ENCODE measurements at regions not wholly inside any gene's neighbourhood (a gene's known extent, or its start where the extent isn't known, plus 50 kb on each side); places are given as distances from the start of the nearest gene placed in this dataset.

DNA sequence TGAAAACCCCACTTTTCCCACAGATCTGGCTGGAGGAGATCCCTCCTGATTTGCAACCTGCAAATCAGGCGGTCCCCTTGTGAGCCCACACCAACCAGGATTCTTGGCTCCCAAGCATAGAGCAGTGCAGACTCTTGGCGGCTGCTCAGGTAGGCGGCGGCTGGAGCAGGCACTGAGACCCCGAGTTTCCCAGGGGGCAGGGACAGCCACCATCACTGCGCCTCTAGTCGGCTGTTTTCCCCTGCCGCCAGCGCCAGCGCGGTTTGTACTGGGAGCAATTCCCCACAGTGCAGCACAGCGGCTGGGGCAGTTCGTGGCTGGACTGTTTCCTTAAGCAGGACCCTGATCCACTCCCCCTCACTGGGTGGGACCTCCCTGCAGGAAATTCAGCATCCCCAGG is 323.3 kb downstream of the TRIB2 start:
- H3K27ac ChIP-seq (ENCODE audit: low read depth in 1 of 3, low read length in 2 of 3), result no peak overlapping the region
- no peaks in the 10 kb centered on the region for H3K27me3 ChIP-seq (ENCODE audit: control insufficient read depth in 3 of 3, insufficient read depth in 3 of 3, low read length in 3 of 3)
- 77 to 90% (median 86%) methylated on average over 13 of the region's 13 CpGs for WGBS, 3 donors
- H3K4me3 ChIP-seq (ENCODE audit: low read depth in 1 of 3, low read length in 3 of 3), result no peak overlapping the region
- H3K9me3 ChIP-seq (ENCODE audit: control insufficient read depth in 2 of 2, insufficient read depth in 1 of 2, low read depth in 1 of 2, low read length in 1 of 2), result peaks cover 0 to 10% of the 10 kb centered on the region in 2 donors
- FAIRE-seq (no peak), DNase-seq (no peak)
- no peaks in the 10 kb centered on the region for H3K4me1 ChIP-seq (ENCODE audit: control insufficient read depth in 3 of 3, insufficient read depth in 2 of 3, low read depth in 1 of 3, low read length in 2 of 3)
- H3K36me3 ChIP-seq (ENCODE audit: control insufficient read depth in 3 of 3, insufficient read depth in 2 of 3, low read depth in 1 of 3, low read length in 3 of 3), result no peaks in the 10 kb centered on the region

- Histone ChIP-seq H3K27me3 (ENCODE audit: control insufficient read depth in 3 of 3, insufficient read depth in 3 of 3, low read length in 3 of 3) (no peaks in the 10 kb centered on the region), H3K4me1 (ENCODE audit: control insufficient read depth in 3 of 3, insufficient read depth in 2 of 3, low read depth in 1 of 3, low read length in 2 of 3) (no peaks in the 10 kb centered on the region), H3K36me3 (ENCODE audit: control insufficient read depth in 3 of 3, insufficient read depth in 2 of 3, low read depth in 1 of 3, low read length in 3 of 3) (no peaks in the 10 kb centered on the region), H3K27ac (ENCODE audit: low read depth in 1 of 3, low read length in 2 of 3) (no peak overlapping the region), H3K9me3 (ENCODE audit: control insufficient read depth in 2 of 2, insufficient read depth in 1 of 2, low read depth in 1 of 2, low read length in 1 of 2) (no peaks in the 10 kb centered on the region), H3K4me3 (ENCODE audit: low read depth in 1 of 3, low read length in 3 of 3) (no peak overlapping the region)
- FAIRE-seq (peak; percentile 76), DNase-seq (peak in 1 of 2 donors; percentile 6)
- WGBS, 3 donors, result 45 to 52% (median 46%) methylated on average over 2 of the region's 2 CpGs
These were observed 329.9 kb downstream of the TRIB2 start for GRCh38 chr2:13046557-13047165.

GRCh38 chr2:13050764-13051163 is 334.0 kb downstream of the TRIB2 start:
- Histone ChIP-seq H3K27me3 (ENCODE audit: control insufficient read depth in 3 of 3, insufficient read depth in 3 of 3, low read length in 3 of 3) (no peaks in the 10 kb centered on the region), H3K36me3 (ENCODE audit: control insufficient read depth in 3 of 3, insufficient read depth in 2 of 3, low read depth in 1 of 3, low read length in 3 of 3) (no peaks in the 10 kb centered on the region), H3K4me3 (ENCODE audit: low read depth in 1 of 3, low read length in 3 of 3) (no peak overlapping the region), H3K9me3 (ENCODE audit: control insufficient read depth in 2 of 2, insufficient read depth in 1 of 2, low read depth in 1 of 2, low read length in 1 of 2) (no peaks in the 10 kb centered on the region), H3K4me1 (ENCODE audit: control insufficient read depth in 3 of 3, insufficient read depth in 2 of 3, low read depth in 1 of 3, low read length in 2 of 3) (no peaks in the 10 kb centered on the region), H3K27ac (ENCODE audit: low read depth in 1 of 3, low read length in 2 of 3) (no peak overlapping the region)
- FAIRE-seq (no peak), DNase-seq (no peak)

GRCh38 chr2:13052547-13052946 is 335.8 kb downstream of the TRIB2 start:
- Histone ChIP-seq H3K36me3 (ENCODE audit: control insufficient read depth in 3 of 3, insufficient read depth in 2 of 3, low read depth in 1 of 3, low read length in 3 of 3) (no peaks in the 10 kb centered on the region), H3K27me3 (ENCODE audit: control insufficient read depth in 3 of 3, insufficient read depth in 3 of 3, low read length in 3 of 3) (no peaks in the 10 kb centered on the region), H3K27ac (ENCODE audit: low read depth in 1 of 3, low read length in 2 of 3) (no peak overlapping the region), H3K4me3 (ENCODE audit: low read depth in 1 of 3, low read length in 3 of 3) (no peak overlapping the region), H3K9me3 (ENCODE audit: control insufficient read depth in 2 of 2, insufficient read depth in 1 of 2, low read depth in 1 of 2, low read length in 1 of 2) (no peaks in the 10 kb centered on the region), H3K4me1 (ENCODE audit: control insufficient read depth in 3 of 3, insufficient read depth in 2 of 3, low read depth in 1 of 3, low read length in 2 of 3) (no peaks in the 10 kb centered on the region)
- FAIRE-seq (no peak), DNase-seq (no peak)
- 35 to 57% (median 41%) methylated on average over 4 of the region's 4 CpGs for WGBS, 3 donors

GRCh38 chr2:13056259-13056843 is 339.6 kb downstream of the TRIB2 start:
- Histone ChIP-seq H3K27me3 (ENCODE audit: control insufficient read depth in 3 of 3, insufficient read depth in 3 of 3, low read length in 3 of 3) (no peaks in the 10 kb centered on the region), H3K36me3 (ENCODE audit: control insufficient read depth in 3 of 3, insufficient read depth in 2 of 3, low read depth in 1 of 3, low read length in 3 of 3) (no peaks in the 10 kb centered on the region), H3K27ac (ENCODE audit: low read depth in 1 of 3, low read length in 2 of 3) (no peak overlapping the region), H3K9me3 (ENCODE audit: control insufficient read depth in 2 of 2, insufficient read depth in 1 of 2, low read depth in 1 of 2, low read length in 1 of 2) (no peaks in the 10 kb centered on the region), H3K4me3 (ENCODE audit: low read depth in 1 of 3, low read length in 3 of 3) (no peak overlapping the region), H3K4me1 (ENCODE audit: control insufficient read depth in 3 of 3, insufficient read depth in 2 of 3, low read depth in 1 of 3, low read length in 2 of 3) (no peaks in the 10 kb centered on the region)
- 28 to 35% (median 29%) methylated on average over 3 of the region's 3 CpGs for WGBS, 3 donors
- no peak for FAIRE-seq
- DNase-seq, result peak in 1 of 2 donors; percentile 2

- Histone ChIP-seq H3K27ac (ENCODE audit: low read depth in 1 of 3, low read length in 2 of 3) (no peak overlapping the region), H3K9me3 (ENCODE audit: control insufficient read depth in 2 of 2, insufficient read depth in 1 of 2, low read depth in 1 of 2, low read length in 1 of 2) (no peaks in the 10 kb centered on the region), H3K36me3 (ENCODE audit: control insufficient read depth in 3 of 3, insufficient read depth in 2 of 3, low read depth in 1 of 3, low read length in 3 of 3) (no peaks in the 10 kb centered on the region), H3K4me3 (ENCODE audit: low read depth in 1 of 3, low read length in 3 of 3) (no peak overlapping the region), H3K4me1 (ENCODE audit: control insufficient read depth in 3 of 3, insufficient read depth in 2 of 3, low read depth in 1 of 3, low read length in 2 of 3) (no peaks in the 10 kb centered on the region), H3K27me3 (ENCODE audit: control insufficient read depth in 3 of 3, insufficient read depth in 3 of 3, low read length in 3 of 3) (no peaks in the 10 kb centered on the region)
- no peak for FAIRE-seq
- no peak for DNase-seq
These were observed 340.9 kb downstream of the TRIB2 start for GRCh38 chr2:13057671-13058070.

DNA sequence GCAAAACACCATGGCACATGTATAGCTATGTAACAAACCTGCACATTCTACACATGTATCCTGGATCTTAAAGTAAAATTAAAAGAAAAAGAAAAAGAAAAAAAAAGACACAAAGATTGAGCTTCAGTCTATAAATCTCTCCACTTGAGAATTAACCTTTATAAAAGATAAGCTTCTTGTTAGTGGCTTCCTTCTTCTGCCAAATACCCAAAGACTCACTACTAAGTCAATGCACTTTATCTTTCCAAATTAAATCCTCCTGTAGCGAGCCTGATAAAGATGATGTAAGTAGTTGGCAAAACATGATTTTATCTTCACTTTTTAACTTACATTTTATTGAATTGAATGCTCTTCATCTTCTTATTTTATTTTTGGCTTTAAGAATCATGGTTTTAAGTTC is 349.9 kb downstream of the TRIB2 start:
- no peak overlapping the region for H3K27ac ChIP-seq (ENCODE audit: low read depth in 1 of 3, low read length in 2 of 3)
- H3K4me3 ChIP-seq (ENCODE audit: low read depth in 1 of 3, low read length in 3 of 3), result no peak overlapping the region
- no peak for DNase-seq
- H3K4me1 ChIP-seq (ENCODE audit: control insufficient read depth in 3 of 3, insufficient read depth in 2 of 3, low read depth in 1 of 3, low read length in 2 of 3), result no peaks in the 10 kb centered on the region
- H3K36me3 ChIP-seq (ENCODE audit: control insufficient read depth in 3 of 3, insufficient read depth in 2 of 3, low read depth in 1 of 3, low read length in 3 of 3), result no peaks in the 10 kb centered on the region
- WGBS, 3 donors, result 32 to 64% (median 54%) methylated on average over 1 of the region's 1 CpG
- H3K27me3 ChIP-seq (ENCODE audit: control insufficient read depth in 3 of 3, insufficient read depth in 3 of 3, low read length in 3 of 3), result no peaks in the 10 kb centered on the region
- FAIRE-seq, result no peak
- H3K9me3 ChIP-seq (ENCODE audit: control insufficient read depth in 2 of 2, insufficient read depth in 1 of 2, low read depth in 1 of 2, low read length in 1 of 2), result no peaks in the 10 kb centered on the region

DNA sequence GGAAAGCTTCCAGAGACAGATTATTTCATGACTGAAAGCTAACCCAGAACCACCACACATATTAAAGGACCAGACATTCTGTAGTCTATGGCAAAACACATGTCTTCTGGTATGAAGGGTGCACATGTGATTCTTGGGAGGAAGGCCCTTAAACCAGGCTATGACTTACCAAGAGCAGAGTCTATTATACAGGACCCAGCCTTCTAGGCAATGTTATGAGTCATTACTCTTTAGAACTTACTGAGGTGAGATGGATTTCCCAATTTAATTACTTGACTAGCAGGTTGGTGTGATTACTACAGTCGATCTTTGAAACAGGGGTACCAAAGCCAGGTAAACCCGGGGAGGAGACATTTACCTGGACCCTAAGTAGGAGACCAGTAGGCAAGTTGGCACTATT is 350.8 kb downstream of the TRIB2 start:
- no peaks in the 10 kb centered on the region for H3K4me1 ChIP-seq (ENCODE audit: control insufficient read depth in 3 of 3, insufficient read depth in 2 of 3, low read depth in 1 of 3, low read length in 2 of 3)
- H3K27me3 ChIP-seq (ENCODE audit: control insufficient read depth in 3 of 3, insufficient read depth in 3 of 3, low read length in 3 of 3), result no peaks in the 10 kb centered on the region
- DNase-seq, result no peak
- H3K9me3 ChIP-seq (ENCODE audit: control insufficient read depth in 2 of 2, insufficient read depth in 1 of 2, low read depth in 1 of 2, low read length in 1 of 2), result no peaks in the 10 kb centered on the region
- no peak for FAIRE-seq
- no peaks in the 10 kb centered on the region for H3K36me3 ChIP-seq (ENCODE audit: control insufficient read depth in 3 of 3, insufficient read depth in 2 of 3, low read depth in 1 of 3, low read length in 3 of 3)
- no peak overlapping the region for H3K4me3 ChIP-seq (ENCODE audit: low read depth in 1 of 3, low read length in 3 of 3)
- H3K27ac ChIP-seq (ENCODE audit: low read depth in 1 of 3, low read length in 2 of 3), result no peak overlapping the region
- WGBS, 3 donors, result 90 to 94% (median 91%) methylated on average over 2 of the region's 2 CpGs

GRCh38 chr2:13089971-13090370 is 373.2 kb downstream of the TRIB2 start:
- FAIRE-seq, result no peak
- no peaks in the 10 kb centered on the region for H3K36me3 ChIP-seq (ENCODE audit: control insufficient read depth in 3 of 3, insufficient read depth in 2 of 3, low read depth in 1 of 3, low read length in 3 of 3)
- no peaks in the 10 kb centered on the region for H3K27me3 ChIP-seq (ENCODE audit: control insufficient read depth in 3 of 3, insufficient read depth in 3 of 3, low read length in 3 of 3)
- H3K4me3 ChIP-seq (ENCODE audit: low read depth in 1 of 3, low read length in 3 of 3), result no peak overlapping the region
- no peaks in the 10 kb centered on the region for H3K9me3 ChIP-seq (ENCODE audit: control insufficient read depth in 2 of 2, insufficient read depth in 1 of 2, low read depth in 1 of 2, low read length in 1 of 2)
- no peak overlapping the region for H3K27ac ChIP-seq (ENCODE audit: low read depth in 1 of 3, low read length in 2 of 3)
- no peaks in the 10 kb centered on the region for H3K4me1 ChIP-seq (ENCODE audit: control insufficient read depth in 3 of 3, insufficient read depth in 2 of 3, low read depth in 1 of 3, low read length in 2 of 3)
- DNase-seq, result no peak
